ENCODE measurements at regions not wholly inside any gene's neighbourhood (a gene's known extent, or its start where the extent isn't known, plus 50 kb on each side); places are given as distances from the start of the nearest gene placed in this dataset.
A peak's percentile ranks its signal among the peaks of the same experiment; 100 is the strongest.

- Histone ChIP-seq H3K36me3 (ENCODE audit: insufficient read depth in 1 of 2, low read depth in 1 of 2) (no peaks in the 10 kb centered on the region), H3K4me3 (no peak overlapping the region), H3K4me1 (no peaks in the 10 kb centered on the region), H3K27ac (peak overlapping the region; percentile 6), H3K27me3 (ENCODE audit: insufficient read depth in 3 of 3, low read length in 2 of 3) (no peaks in the 10 kb centered on the region), H3K9me3 (no peaks in the 10 kb centered on the region)
- 68 to 80% (median 77%) methylated on average over 3 of the region's 3 CpGs for WGBS, 3 donors
- no peak for TF ChIP-seq CTCF (IDR thresholded peaks at IDR 0.05)
- DNase-seq (no peak), ATAC-seq (peak in 1 of 4 donors; percentile 12)
- intact Hi-C loops (cut with DNase I) = no loop called here
Observed at GRCh38 chr1:112268408-112268807, 127.6 kb upstream of the CTTNBP2NL start.

GRCh38 chr1:112271270-112271669 is 124.7 kb upstream of the CTTNBP2NL start:
- TF ChIP-seq CTCF (IDR thresholded peaks at IDR 0.05) = no peak
- Histone ChIP-seq H3K36me3 (ENCODE audit: insufficient read depth in 1 of 2, low read depth in 1 of 2) (no peaks in the 10 kb centered on the region), H3K4me1 (no peaks in the 10 kb centered on the region), H3K27ac (no peak overlapping the region), H3K4me3 (no peak overlapping the region), H3K27me3 (ENCODE audit: insufficient read depth in 3 of 3, low read length in 2 of 3) (no peaks in the 10 kb centered on the region), H3K9me3 (no peaks in the 10 kb centered on the region)
- intact Hi-C loops (cut with DNase I) = no loop called here
- no peak for DNase-seq
- no peak for ATAC-seq
- 73 to 90% (median 87%) methylated on average over 3 of the region's 3 CpGs for WGBS, 3 donors

- no peak overlapping the region for H3K27ac ChIP-seq
- TF ChIP-seq CTCF (IDR thresholded peaks at IDR 0.05) = no peak
- no peak overlapping the region for H3K4me3 ChIP-seq
- no peaks in the 10 kb centered on the region for H3K9me3 ChIP-seq
- no peaks in the 10 kb centered on the region for H3K36me3 ChIP-seq (ENCODE audit: insufficient read depth in 1 of 2, low read depth in 1 of 2)
- ATAC-seq = no peak
- 49 to 65% (median 52%) methylated on average over 6 of the region's 6 CpGs for WGBS, 3 donors
- H3K27me3 ChIP-seq (ENCODE audit: insufficient read depth in 3 of 3, low read length in 2 of 3) = peaks cover 0 to under 1% (median 0%) of the 10 kb centered on the region in 3 donors
- intact Hi-C loops (cut with DNase I) = no loop called here
- DNase-seq = no peak
- no peaks in the 10 kb centered on the region for H3K4me1 ChIP-seq
Observed at GRCh38 chr1:112272101-112272772, 123.8 kb upstream of the CTTNBP2NL start.

- Histone ChIP-seq H3K9me3 (no peaks in the 10 kb centered on the region), H3K27me3 (ENCODE audit: insufficient read depth in 3 of 3, low read length in 2 of 3) (peaks cover 0 to 8% (median 0%) of the 10 kb centered on the region in 3 donors), H3K4me3 (no peak overlapping the region), H3K4me1 (no peaks in the 10 kb centered on the region), H3K27ac (no peak overlapping the region), H3K36me3 (ENCODE audit: insufficient read depth in 1 of 2, low read depth in 1 of 2) (no peaks in the 10 kb centered on the region)
- no peak for TF ChIP-seq CTCF (IDR thresholded peaks at IDR 0.05)
- DNase-seq (no peak), ATAC-seq (no peak)
- intact Hi-C loops (cut with DNase I) = no loop called here
- 52 to 82% (median 69%) methylated on average over 2 of the region's 2 CpGs for WGBS, 3 donors
Observed at GRCh38 chr1:112284796-112285195, 111.2 kb upstream of the CTTNBP2NL start.

GRCh38 chr1:112285316-112285715 is 110.7 kb upstream of the CTTNBP2NL start:
- H3K36me3 ChIP-seq (ENCODE audit: insufficient read depth in 1 of 2, low read depth in 1 of 2) = no peaks in the 10 kb centered on the region
- H3K27me3 ChIP-seq (ENCODE audit: insufficient read depth in 3 of 3, low read length in 2 of 3) = peaks cover 0 to 8% (median 0%) of the 10 kb centered on the region in 3 donors
- no peaks in the 10 kb centered on the region for H3K9me3 ChIP-seq
- DNase-seq (no peak), ATAC-seq (no peak)
- H3K27ac ChIP-seq = no peak overlapping the region
- intact Hi-C loops (cut with DNase I) = no loop called here
- TF ChIP-seq CTCF (IDR thresholded peaks at IDR 0.05) = no peak
- no peaks in the 10 kb centered on the region for H3K4me1 ChIP-seq
- 47 to 70% (median 51%) methylated on average over 4 of the region's 4 CpGs for WGBS, 3 donors
- H3K4me3 ChIP-seq = no peak overlapping the region
